Stimulated activated CD8-positive, alpha-beta memory T cell treated with anti-CD3 and anti-CD28 coated beads, Interleukin-7, amount 100 ng/mL, for 1 hour (primary cell): ENCODE measurements at regions not wholly inside any gene's neighbourhood (a gene's known extent, or its start where the extent isn't known, plus 50 kb on each side); places are given as distances from the start of the nearest gene placed in this dataset.
"Not testable (repeated sequence)": the region's sequence is repeated elsewhere in the genome, so short reads cannot be mapped to it uniquely, and the experiment has no call there.

Experiments used
- DNase-seq, 2 donors: peaks; one replicate each; pipeline ENCODE4 v3.0.0-alpha.2; 2020; ENCODE audit warnings: low read depth in 2 of 2

DNA sequence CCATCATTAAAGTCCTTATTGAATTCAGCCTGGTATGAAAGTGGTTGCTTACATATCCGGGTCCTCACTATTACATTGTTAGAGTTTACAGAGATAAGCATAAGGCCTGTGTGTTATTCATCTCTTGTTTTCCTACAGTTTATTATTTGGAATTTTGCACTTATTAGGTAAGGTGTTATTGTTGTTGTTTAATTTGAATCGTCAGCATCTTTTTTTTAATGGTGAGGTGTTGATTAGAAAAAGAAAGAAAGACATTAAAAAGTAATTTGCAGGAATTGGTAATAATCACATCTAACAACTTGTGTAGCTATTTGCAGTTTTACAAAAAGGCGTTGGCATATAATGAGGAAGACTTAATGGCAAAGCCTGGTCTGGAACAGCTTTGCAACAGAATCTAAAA, 158.6 kb downstream of the SAMD5 start:
- no peak for DNase-seq

DNA sequence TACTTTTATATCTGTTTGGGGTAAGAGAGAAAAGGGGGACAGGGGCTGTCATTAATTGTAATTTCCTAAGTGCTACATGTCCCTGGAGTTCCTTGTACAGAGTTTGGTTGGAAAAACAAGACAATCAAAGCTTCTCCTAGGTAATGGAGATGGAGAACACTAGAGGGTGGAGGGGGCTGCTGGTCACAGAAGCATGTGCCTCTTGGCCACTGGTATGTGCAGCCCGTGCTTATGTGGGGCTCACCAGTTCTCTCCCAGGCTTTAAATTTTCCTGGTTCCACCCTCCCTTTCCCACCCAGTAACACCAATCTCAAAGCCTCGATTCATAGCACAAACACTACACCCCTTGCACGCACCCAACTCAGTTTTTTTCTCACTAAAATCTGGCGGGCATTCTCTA, 165.6 kb downstream of the SAMD5 start:
- DNase-seq = no peak

DNA sequence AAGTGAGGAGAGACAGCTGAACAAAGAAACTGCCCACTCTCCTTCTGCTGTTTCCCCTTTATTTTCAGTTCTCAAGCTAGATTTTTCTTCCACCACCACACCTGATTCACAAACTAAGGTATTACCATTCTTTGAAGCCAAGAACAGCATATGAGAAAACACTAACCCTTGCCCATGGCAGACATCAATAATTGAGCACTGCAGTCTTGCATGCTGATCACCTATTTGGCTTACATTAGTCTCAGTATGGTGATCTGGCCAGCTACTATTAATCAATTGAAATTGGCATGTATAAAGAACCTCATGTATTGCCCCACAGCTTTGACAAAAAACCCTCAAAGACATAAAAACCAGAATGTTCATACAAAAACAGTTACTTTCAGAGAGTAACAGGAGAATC, 166.3 kb downstream of the SAMD5 start:
- DNase-seq = no peak

DNA sequence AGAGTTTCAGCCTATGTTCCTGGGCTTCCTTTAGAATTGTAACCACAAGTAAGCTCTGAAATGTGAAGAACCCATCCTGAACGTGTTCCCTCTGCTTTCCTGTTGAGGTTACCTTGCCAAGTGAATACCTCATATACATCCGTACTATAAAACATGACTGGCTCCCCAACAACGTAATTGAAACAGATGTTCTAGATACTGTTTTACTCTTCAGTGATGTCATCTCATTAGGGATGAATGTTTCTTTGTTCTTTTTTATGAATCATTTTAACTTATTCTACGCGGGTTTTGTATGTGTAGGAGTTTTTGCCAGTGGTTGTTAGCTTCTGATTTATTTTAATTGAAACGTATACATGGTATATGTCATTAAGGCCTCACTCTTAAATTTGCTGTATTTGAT, 166.8 kb downstream of the SAMD5 start:
- no peak for DNase-seq

DNA sequence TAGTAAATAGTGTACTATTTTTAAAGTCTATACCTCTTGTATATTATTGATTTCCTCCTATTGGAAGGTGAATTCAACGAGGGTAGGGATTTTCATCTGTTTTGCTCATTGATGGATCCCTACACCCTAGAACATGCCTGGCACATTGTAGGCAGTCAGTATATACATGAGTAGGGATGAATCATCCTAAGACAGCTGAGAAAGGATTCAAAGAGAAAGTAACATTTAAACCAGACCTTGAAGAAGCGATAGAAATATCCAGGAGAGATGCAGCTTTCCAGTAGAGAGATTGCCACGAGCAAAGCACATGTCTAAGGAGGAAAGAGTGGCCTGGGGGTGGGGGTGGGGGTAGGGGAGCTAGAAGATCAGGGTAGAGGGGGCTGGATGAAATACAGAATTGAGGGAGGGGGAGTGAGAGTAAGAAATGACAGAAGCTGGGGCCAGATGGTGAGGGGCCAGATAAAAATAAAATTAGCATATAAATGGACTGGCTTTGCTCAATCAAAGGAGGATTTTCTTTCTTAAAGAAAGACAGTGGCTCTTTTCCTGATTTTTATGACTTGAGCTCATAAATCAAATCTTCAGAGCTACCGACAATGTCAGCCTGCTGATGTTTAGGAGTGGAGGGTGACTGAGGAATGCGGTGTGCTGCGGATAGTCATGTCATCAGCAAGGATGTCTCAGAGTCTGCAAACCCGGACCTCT, 168.2 kb downstream of the SAMD5 start:
- DNase-seq = no peak

DNA sequence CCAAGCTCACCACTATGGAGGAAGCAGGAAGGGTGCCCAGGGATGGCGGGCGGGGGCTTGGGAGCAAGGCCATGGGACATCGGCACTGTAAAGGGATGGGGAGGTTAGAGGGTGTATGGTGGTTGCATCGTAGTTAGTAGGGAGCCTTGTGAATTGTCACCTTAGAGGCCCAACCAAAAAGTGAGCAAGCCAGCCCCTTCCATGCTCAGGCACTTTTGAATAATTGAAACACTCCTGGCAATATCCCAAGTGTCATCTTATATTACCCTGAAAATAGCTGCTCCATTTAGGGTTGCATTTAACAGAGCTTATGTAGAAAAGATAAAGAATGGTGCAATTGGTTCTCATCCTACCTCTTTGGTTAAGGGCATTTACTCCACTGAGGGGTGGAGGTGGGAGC, 169.2 kb downstream of the SAMD5 start:
- DNase-seq = no peak

DNA sequence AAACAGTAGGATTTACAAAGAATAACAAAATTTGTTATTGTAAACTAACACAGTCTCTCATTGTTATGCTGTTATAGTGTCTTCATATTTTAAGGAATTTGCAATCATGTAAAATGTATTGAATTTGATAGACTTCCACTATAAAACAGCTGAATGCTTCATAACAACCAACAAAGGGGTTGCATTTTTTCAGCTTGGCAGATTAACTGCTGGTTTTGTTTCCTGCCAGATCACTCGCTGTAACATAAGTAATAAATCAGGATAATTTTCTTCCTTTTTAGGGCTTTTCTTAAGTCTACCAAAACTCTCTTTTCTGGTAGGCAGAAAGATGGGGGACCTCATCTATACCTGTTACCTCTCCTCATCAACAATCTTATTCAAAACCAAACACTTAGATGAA, 169.8 kb downstream of the SAMD5 start:
- DNase-seq = no peak

DNA sequence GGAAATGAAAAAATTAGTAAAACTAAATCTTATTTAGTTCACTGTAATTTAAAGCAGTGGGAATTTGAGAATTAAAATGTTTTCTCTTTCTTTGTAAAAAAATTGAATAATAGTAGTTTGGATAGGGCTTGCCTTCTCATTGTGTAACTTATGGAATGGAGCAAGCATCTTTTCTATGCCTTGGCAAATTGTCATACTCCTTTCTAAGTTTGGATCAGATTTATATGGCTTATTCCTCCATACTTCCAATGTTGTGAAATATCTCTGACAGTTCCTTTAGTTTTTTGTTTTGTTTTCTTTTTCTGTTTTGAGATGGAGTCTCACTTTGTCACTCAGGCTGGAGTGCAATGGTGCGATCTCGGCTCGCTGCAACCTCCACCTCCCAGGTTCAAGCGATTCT, 176.4 kb downstream of the SAMD5 start:
- DNase-seq = no peak

DNA sequence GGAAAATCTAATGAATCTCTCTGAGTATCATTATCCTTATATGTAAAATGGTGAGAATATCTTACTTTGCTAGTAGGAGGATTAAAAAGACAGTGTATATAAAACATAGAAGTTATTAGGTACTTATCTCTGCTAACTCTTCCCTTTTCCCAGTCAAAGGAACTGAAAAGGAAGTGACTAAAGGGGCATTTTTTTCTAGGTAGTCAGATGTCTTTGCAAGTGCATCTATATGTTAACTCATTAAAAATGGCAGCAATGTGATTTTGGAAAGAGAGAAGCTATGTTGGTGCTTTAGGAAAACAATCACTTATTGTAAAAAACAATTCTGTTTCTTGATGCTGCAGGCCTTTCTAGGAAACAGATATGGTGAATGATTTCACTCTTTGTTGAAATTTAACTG, 180.9 kb downstream of the SAMD5 start:
- DNase-seq = no peak

DNA sequence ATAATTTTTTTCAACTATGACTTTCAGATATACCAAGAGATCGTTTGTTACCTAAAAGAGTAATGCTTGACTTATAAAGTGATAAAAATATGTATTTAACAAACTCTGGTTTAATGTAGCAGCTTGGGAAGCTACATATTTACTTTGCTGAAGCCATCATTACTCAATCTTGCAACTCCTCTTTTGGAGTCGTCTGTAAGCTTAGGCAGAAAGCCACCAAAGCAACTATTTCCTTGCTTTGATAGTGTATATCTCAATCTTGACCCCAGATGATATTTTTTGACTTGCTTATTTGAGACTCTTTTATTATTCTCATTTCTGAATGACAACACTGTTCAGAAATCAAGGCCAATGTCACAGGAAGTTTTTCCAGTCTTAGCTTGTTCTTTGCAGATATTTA, 183.0 kb downstream of the SAMD5 start:
- DNase-seq = no peak

DNA sequence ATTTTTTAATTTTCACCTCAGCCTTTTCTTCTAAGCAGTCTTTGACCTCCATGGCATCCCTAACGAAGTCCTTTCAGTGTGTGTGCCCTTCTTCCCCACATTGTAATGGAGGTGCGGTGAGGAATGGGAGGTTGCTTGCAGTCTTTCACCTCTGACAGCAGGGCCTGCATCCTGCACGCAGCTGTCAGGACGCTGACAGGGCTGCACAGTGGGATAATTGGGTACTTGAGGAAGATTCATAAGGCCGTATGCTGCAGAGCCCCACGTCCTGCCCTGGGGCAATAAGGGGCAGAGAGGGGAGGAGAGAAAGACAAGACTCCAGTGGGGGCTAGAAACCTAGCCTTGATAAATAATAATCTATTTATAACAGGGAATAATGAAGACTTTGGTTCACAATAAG, 184.7 kb downstream of the SAMD5 start:
- no peak for DNase-seq

DNA sequence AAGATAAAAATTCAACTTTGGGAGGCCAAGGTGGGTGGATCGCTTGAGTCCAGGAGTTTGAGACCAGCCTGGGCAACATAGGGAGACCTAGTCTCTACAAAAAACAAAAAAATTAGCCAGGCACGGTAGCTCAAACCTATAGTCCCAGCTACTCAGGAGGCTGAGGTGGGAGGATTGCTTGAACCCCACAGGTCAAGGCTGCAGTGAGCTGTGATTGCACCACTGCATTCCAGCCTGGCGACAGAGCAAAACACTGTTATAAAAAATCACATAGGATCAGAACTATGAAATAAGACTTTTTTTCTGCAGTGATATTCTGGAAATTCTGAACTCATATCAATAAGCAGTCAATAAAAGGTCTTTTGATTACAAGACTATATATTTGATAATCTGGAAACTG, 186.1 kb downstream of the SAMD5 start:
- DNase-seq = not testable (repeated sequence)

DNA sequence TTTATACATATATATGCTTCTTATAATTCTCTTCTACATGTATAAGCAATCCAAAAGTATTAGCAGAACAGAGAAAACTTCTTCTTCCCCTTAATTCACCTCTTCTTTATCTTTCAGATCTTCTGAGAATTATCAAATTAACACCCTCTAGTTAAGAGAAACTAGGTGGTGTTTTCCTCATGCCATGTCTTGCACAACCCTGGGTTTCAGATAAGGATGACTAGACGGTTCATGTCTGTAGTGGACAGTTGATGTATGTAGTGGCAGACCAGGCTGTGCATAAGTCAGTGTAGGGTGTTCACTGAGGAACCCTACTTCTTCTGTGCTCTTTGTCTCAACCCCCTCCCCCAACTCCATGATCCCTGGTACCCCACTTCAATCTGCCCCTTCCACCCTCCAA, 187.3 kb downstream of the SAMD5 start:
- DNase-seq = no peak

DNA sequence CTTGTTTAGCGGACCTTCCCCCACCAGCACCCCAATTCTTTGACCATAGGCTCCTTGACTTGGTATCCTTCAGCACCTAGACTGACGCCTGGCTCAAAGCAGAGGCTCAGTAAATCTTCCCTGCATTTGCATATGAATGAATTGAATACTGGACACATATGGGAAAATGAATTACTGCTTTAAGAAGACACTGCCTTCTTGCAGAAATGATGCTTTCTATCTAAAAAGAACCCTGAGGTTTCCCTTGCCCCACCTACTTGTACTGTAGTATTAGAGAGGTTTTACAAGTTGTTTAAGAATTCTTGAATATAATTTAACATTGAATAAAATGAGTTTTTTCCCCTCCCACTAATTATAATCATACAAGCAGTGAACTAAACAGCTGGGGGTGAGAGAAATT, 190.7 kb downstream of the SAMD5 start:
- no peak for DNase-seq

DNA sequence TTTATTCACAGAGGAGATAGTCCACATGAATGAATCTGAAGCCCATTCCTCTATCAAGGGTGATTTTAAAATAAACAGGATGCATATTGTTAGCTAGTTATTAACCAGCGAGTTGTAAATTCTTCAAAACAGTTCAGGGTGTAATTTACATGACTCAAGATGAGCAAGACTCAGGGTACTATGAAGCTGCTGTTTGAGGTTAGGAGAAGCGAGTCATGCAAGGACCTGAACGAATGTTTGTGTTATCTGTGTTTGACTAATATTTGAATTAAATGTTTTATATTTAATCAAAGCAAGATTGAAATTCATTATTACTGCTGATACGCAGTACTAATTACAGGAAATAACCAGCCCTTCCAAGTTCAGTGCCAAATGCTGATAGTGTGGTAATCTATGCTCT, 191.1 kb downstream of the SAMD5 start:
- DNase-seq = no peak

DNA sequence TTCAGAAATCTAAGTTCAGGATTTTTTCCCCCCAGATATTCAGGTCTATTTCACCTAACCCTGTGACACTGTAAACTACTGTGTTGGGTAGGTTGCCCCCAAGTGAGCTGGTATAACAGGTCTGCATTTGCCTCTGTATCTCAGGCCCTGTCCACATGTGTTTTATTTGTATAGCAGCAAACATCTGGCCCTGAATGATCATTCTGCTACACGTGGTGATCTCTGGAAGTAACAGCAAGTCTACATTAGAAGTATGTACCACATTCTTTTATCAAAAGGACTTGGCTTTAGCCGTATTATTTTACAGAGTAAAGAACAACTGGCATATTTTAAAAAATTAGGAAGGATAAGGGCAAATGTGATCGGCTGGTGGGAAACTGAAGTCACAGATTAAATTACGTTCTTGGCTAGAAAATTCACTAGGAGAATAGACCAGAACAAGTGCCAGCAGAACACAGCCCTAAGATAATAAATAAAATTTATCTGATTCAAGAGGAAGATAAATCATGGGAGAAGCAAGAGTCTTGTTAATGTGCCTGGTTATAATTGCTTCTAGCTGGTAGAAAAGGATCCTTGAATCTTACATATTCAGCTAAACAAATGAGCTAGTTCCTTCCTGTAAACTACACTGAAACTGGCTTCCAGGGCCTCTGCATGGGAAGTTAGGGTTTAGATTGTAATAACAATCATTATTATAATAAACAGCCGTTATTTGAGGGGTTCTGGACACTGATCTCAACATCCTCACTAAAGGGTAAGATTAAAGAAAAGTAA, 192.1 kb downstream of the SAMD5 start:
- no peak for DNase-seq

DNA sequence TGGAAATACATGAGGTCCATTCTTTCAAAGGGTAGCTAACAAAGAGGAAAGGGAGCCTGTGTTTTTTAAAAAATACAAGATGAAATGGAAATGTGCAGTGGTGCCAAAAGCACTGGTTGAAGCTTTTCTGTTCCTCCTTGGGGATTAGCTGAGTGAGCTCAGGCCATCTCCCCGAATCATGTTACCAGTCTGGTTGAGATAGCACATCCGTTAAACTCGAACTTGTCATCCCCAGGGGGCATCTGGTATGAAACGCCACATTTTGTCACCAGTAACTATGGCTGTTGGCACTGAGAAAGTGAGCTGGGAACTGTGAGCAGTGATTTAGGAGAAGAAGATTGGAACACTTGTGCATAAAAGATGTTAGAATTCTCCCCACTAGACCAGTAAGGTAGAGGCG, 196.2 kb downstream of the SAMD5 start:
- DNase-seq = no peak

DNA sequence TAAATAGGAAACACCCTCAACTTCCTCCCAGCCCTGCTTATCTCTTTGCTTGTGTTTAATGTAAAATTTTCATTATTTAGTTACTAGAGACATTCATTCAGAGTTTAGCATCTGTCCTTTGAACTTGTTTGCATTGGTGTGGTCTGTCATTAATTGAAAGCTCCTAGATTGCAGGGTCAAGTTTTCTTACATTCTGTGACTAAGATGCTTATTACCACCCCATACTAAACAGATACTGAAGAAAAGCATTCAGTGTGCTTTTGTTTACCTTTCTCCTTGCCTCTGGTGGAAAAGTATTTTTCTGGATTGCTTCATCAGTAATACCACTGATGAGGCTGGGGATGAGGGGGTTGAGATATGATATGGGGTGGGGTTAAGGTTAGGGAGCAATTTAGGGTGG, 199.0 kb downstream of the SAMD5 start:
- no peak for DNase-seq

DNA sequence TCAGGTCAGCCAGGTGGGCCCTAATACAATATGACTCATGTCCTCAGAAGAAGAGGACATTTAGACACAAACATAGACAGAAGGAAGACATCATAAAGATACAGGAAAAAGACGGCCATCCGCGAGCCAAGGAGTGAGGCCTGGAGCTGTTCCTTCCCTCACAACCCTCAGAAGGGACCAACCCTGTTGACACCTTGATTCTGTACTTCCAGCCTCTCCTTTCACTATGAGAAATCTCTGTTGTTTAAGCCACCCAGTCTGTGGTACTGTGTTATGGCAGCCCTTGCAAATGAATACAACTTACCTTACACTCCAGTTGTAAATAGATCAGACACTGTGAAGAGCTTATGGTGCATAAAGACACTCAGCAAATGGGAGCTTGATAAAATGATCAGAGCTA, 199.7 kb downstream of the SAMD5 start:
- DNase-seq = no peak

DNA sequence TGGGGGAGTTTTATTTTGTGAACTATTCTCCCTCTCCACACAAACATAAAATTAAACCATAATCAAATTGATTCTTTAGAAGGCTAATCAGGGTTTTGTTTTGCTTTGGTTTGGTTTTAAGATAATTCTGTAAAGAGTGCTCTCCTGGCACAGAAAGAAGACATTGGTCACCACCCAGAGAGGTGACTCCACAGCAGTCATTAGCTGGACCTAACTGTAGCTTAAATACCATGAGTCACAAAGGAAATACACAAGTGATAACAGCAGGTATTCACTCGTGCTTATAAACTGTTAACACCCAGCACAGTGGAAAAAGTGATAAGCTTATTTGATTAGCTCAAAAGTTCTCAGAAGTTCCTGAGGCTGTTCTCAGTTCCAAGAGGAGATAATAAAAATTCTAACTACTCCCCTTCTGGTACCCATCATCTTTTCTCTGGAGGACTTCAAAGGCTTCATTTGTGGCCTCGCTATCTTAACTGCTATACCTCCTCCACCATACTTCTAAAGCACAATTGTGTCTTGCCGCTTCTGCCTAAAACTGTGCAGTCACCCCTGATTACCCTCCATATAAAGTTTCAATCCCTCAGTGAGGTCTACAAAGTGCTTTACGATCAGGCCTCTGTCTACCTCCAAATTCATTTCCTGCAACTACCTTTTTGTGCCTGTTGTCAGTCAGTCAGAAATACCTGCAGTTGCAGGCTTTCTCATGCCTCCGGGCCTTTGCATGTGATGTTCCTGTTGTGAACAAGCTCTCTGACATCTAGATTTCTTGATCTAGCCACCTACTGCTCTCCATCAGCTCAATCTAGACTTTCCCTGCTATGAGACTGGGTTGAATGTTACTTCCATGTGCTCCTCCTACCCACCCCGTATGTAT, 201.1 kb downstream of the SAMD5 start:
- no peak for DNase-seq

DNA sequence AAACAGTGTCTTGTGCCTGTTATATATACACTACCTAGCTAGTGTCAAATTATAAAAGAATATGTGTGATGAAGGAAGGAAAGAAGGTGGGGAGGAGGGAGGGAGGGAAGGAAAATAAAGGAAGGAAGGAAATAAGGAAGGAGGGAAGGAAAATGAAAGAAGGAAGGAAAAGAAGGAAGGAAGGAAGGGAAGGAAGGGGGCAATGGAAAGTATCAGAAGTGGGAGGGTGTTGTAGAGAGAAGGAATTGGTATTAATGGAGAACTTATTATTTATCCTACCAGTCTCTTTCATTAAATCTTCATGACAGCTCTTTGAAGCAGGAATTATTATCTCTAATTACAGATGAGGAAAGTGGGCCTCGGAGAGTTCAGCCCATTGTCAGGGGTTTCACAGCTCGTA, 202.4 kb downstream of the SAMD5 start:
- no peak for DNase-seq

DNA sequence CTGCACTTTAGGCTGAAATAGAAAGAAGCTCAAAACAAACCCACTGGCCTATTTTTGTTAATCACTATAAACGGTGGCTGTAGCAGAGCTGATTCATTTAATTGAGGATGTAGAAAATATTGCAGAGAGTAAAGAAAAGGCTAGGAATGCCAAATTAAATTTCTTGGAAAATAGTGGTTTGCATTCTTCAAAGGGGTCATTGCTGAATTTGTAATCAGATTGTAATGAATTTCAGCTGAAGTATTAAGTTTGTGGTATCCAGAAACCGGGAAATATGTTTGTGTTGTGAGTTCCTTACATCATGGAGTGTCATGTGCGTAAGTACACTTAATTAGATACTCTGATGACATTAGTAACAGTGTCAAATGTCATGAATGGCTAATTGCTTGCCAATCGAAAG, 203.0 kb downstream of the SAMD5 start:
- no peak for DNase-seq

DNA sequence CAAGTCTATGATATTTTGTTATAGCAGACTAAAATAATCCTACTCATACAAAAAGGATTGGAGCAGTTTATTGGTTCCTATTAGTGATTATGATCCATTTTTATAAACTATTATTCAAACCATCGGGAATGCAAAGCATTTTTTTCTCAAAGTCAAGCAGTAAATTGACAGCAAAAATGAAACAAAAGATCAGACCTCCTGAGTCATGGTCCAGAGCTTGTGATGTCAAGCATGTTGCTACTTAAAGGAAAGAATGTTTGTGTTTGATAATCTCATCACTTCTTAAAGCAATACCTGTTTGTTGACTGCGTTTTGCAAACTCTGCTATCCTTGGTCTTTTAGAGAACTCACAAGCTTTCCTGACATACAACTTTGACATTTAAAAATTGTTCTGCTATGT, 204.4 kb downstream of the SAMD5 start:
- no peak for DNase-seq
